D721Med (cell line): ENCODE measurements at regions not wholly inside any gene's neighbourhood (a gene's known extent, or its start where the extent isn't known, plus 50 kb on each side); places are given as distances from the start of the nearest gene placed in this dataset.

Experiments
- DNase-seq: peaks from one replicate; pipeline ENCODE4 v3.0.0; 2011; ENCODE audit warnings: low spot score; ENCODE audit not compliant: insufficient read length
- FAIRE-seq: peaks from 2 replicates; lab custom pipeline; 2011; peaks lifted over from hg19 to GRCh38; lab: Jason Lieb, UNC
- TF ChIP-seq, protein P1 (sequence below): IDR thresholded peaks from 2 replicates; pipeline ENCODE4 v1.5.1; 2012; ENCODE audit warnings: mild to moderate bottlenecking, control low read depth; ENCODE audit not compliant: insufficient read depth; ENCODE audit errors: missing control alignments

DNA sequence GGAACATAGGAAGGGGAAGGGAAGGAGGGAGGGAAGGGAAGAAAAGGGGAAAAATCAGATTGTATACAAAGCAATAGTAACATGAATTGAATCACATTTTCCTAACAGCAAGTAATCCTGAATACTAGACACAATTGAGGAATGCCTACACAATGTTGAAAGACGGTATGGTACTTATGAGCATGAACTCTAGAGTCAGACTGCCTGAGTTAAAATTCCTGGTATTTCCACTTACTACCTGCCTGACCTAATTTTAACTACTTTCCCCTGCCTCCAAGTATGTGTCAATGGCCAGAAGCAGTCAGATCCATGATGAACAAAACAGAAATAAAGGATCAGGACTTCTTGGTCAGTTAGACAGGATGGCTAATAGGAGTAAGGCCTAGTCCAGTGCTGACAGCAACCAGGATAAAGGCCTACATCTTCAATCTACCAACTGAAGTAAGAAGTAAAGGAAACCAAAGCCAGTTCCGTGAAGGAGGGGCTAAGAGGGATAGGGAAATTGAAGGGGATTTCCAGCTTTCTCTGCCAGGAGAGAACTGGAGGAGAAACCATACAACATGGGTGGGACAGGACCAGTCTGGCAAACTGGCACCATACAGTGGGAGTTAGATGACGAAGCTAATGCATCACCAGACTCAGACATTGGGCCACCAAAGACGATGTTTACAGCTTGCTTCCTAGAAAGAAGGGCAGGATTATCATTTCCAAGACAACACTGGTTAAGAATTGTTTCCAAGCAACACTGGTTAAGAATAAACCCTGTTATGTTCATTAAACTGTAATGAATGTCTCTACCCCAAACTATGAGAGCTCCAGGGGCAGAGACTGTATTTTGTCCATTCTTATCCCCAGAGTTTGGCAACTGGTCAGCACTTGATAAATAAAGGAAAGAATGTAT is 151.6 kb upstream of the UBE2E2 start:
- no peak for FAIRE-seq
- TF ChIP-seq, protein P1, sequence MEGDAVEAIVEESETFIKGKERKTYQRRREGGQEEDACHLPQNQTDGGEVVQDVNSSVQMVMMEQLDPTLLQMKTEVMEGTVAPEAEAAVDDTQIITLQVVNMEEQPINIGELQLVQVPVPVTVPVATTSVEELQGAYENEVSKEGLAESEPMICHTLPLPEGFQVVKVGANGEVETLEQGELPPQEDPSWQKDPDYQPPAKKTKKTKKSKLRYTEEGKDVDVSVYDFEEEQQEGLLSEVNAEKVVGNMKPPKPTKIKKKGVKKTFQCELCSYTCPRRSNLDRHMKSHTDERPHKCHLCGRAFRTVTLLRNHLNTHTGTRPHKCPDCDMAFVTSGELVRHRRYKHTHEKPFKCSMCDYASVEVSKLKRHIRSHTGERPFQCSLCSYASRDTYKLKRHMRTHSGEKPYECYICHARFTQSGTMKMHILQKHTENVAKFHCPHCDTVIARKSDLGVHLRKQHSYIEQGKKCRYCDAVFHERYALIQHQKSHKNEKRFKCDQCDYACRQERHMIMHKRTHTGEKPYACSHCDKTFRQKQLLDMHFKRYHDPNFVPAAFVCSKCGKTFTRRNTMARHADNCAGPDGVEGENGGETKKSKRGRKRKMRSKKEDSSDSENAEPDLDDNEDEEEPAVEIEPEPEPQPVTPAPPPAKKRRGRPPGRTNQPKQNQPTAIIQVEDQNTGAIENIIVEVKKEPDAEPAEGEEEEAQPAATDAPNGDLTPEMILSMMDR: no peak
- DNase-seq: no peak

DNA sequence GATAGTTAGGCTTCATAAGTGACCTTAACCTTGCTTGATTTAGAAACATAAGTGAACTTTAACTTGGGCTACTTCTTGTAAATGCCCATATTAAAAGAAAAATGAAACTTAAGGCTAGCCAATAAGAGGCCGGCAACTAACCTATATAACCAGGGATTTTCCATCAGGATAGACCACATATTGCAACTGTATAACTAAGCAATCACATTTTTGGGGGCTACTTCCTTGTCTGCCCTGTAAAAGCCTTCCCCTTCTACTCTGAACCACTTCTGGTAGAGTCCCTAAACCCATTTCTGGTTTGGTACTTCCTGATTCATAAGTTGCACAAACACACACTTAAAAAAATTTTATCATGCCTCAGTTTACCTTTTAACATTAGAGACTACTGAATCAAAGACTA is 150.9 kb upstream of the UBE2E2 start:
- DNase-seq: no peak
- TF ChIP-seq, protein P1: no peak
- FAIRE-seq: no peak

DNA sequence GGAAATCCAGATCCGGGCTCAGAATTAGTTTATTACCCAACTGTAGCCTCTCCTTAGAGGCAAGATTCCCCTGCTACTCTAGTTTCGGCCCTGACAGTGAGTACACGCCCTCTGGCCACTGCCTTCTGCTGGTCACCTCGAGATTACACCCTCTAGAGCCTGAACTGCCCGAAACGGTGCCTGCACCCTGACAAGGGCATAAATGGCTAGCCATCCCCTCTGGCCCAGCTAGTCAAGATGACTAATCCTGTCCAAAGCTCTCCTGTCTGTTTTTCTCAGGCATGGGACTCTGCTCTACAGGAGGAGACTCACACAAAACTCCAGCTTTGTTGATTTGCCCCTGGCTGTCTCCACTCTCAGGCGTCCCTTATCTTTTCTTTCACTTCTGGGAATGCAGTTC is 150.5 kb upstream of the UBE2E2 start:
- FAIRE-seq: no peak
- TF ChIP-seq, protein P1: no peak
- DNase-seq: no peak

DNA sequence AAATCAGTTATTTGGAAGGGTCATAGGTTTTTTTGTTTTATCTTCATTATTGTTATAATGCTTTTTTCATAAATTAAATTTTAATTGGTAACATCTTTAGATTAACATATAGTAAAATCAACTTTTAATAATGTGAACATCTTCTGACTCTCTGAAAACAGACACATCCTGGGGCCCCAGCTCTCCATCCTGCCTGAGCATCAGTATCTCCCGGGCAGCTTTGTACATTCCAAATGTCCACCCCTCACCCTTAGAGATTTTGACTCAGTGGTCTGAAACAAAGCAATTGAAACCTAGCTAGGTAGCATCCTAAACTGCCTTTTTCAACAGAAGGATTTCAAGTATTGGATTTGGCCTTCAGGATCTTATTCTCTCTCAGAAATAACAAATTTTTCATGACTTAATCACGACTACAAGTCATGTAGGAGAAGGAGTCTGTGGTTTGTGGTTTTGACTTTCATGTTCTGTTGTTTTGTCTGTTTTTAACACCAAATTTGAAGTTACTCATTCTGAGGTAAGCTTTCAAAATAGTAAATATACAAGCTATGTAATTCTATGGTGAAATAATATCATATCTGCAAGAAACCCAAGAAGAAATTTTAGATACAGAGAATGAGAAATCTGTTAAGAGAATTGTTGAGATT is 147.3 kb upstream of the UBE2E2 start:
- TF ChIP-seq, protein P1: no peak
- FAIRE-seq (no peak), DNase-seq (no peak)

DNA sequence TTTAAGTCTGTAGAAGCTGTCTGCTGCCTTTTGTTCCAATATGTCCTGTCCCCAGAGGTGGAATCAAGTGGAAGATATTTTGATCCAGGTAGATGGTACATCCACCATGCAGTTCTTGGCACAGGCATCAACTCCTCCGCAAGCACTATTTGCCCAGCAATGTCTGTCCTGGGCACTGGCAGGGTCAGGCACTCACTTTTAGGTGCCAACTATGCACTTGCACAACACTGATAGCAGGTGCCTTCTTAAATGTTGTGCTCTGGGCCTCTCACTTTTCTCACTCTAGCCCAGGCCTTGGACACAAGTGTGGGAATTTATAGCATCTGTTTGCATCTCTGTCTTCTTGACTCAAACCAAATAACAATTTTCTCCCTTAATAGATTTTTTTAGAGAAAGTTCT is 140.5 kb upstream of the UBE2E2 start:
- FAIRE-seq (no peak), DNase-seq (no peak)
- TF ChIP-seq, protein P1: no peak

DNA sequence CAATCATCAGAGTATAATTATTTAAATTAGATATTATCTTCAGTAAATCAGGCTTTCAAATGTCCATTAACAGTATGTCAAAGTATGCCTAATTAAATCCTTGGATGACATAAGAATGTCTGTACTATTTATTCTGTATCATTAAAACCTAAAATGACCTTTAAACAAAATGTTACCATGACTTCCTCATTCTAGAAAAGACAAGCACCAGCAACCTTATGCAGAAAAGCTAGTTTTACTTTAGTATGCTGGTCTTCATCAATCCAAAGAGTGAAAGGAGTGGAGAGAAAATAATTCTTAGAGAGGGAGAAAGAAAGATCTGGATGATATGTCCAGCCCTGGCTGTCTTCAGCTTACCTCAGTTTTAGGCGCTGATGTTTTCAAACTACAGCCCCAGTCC is 140.1 kb upstream of the UBE2E2 start:
- DNase-seq (no peak), FAIRE-seq (no peak)
- TF ChIP-seq, protein P1: no peak

DNA sequence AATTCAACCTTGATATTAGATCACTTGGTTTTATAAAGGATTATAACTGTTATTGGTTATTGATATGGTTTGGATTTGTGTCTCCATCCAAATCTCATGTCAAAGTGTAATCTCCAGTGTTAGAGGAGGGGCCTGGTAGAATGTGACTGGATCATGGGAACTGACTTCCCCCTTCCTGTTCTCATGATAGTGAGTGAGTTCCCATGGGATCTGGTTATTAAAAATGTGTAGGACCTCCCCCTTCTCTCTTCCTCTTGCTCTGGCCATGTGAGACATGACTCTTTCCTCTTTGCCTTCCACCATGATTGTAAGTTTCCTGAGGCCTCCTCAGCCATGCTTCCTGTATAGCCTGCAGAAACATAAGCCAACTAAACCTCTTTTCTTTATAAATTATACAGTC is 136.0 kb upstream of the UBE2E2 start:
- FAIRE-seq (no peak), DNase-seq (no peak)
- TF ChIP-seq, protein P1: no peak
